ENCODE measurements at regions not wholly inside any gene's neighbourhood (a gene's known extent, or its start where the extent isn't known, plus 50 kb on each side); places are given as distances from the start of the nearest gene placed in this dataset.

DNA sequence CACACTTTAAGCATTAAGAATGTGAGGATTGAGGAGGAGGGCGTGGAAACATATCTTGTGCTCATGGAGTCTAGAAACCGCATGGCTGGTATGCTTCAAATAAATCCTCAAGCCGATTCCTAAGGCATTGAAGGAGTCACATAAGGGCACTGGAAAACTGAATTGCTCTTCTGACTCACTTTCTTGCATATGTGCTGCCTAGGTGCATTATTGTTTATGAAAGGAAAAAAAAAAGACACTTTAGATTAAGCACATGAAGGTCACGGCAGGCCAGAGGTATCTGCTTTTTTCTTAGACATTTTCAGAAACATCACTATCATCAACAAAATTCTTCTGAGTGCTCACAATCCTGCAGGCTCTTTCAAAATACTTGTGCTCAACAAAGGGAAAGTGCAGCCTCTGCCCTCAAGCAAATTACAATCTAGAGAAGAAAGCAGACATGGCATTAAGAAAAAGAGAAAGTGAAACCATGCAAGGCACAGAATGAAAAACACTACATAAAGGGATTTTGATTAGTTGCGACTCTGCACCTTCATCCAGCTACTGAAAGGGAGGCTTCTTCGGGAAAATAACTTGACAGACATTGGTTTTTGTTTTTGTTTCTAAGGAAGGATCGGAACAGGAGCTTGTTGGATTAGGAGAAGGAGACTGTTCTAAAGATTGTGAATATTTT is 2117.6 kb downstream of the MAT2B start:
- DNase-seq = no peak

DNA sequence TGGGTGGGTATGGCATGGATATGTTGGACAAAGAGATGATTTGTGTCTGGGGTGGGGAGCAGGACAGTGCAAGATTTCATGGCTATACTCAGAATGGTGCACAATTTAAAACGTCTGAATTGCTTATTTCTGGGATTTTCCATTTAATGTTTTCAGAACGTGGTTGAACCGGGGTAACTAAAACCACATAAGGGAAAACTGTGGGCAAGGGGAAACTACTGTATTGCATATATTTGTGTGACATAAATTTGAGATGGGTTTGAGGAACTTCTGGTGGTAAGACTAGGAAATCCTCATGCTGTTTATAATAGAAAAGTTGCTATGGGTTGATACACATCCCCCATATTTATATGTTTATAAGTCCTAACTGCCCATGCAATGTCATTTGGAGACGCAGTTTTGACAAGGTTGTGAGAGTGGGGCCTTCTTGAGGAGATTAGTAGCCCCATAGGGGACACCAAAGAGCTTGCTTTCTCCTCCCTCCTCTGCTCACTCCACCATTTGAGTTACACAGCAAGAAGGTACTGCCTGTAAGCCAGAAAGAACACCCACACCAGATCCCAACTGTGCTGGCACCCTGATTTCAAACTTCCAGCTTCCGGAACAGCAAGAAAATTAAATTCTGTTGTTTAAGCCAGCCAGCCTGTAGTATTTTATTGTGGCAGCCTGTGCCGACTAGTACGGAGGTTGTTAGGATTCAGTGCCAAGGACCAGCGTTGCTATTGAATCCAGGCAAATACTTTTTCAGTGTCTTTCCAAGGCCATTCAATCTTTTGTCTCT is 2118.9 kb downstream of the MAT2B start:
- DNase-seq = no peak

DNA sequence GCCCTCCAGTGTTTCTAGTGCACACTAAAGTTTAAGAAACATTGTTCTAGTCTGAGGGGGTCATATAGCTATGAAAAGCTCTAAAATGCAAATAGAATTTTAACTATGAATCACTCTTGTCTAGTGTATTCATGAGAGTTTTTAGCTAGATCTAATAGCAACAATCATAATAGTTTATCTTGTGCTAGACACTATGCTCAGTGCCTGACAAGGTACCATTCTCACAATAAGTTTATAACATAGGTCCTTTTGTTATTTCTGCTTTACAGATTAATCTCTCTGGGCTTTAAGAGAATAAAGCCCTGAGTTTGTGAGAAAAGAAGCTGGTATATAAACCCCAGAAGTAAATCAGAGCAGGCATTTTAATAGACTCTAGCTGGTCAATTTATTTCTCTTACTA is 2120.7 kb downstream of the MAT2B start:
- DNase-seq = no peak

DNA sequence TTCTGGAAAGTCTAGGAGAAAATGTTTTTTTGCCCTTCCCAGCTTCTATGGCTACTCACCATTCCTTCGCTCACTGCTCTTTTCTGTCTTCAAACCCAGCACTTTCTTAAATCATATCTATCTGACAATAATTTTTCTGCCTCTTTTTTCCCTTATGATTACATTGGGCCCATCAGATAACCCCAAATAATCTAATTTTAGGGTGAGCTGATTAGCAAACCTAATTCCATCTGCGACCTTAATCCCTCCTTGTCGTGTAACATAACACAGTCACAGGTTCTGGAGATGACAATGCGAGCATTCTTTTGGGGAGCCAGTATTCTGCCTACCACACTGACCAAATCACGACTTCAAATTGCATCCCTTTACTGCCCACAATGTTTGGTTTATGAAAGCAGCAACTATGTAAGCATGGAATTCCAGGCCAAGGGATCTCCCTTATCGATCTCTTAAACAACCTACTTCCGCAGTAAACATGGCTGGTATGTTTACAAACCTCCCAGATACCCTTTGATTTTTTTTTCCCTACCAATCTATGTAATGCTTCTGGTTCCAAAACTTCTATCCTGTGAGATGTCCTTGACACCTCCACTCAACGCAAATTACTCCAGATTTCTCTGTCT is 2122.2 kb downstream of the MAT2B start:
- no peak for DNase-seq

DNA sequence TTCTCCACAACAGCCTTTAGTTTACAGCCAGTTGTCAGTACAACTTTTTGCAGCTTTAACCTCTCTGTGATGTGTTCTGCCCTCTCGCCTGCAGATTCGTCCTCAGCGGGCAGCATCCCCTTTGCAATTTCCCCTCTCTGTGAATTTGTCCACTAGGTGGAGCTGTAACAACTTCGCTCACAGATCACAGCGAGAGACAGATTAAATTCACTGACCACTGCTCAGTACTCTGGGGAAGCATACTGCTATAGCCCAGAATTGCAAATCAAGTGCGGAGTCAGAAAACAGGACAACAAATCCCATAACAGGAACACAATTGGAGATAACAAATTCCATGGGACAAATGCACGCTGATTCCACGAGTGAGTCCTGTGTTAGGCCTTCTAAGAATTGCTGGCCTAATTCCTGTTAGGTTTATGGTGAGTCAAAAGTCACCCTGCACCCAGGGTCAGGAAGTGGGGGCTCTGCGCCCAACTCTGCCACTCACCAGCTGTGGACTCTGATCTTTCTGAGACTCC is 2124.9 kb downstream of the MAT2B start:
- DNase-seq = no peak

DNA sequence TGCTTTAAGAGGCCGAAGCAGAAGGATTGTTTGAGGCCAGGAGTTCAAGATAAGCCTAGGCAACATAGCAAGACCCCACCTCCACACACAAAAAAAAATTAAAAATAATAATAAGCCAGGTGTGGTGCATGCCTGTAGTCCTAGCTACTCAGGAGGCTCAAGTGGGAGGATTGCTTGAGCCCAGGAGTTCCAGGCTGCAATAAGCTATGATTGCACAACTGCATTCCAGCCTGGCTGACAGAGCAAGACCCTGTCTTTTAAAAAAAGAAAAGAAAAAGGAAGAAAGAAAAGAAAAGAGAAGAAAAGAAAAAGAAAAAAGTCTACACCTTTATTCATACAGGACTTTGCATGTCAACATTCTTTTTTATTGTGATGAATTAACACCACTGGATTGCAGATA is 2125.8 kb downstream of the MAT2B start:
- DNase-seq = no peak

DNA sequence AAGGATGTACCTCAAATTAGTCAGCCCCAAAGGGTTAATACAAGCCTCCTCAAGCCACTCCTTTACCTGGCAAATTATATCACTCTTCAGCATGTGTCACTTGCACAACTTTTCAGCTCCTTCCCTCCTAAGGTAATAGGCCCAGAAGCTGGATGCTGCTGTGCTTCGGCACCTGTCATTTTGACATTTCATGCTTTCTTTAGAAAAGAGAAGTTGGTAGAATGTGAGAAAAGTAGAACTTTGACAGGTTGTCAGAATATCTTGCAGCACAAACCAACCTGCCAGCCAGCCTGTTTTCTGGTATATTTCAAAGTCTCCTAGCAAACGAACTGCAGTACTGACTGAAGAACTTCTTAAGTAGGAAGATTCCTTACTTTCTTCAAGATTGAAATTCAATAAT is 2136.9 kb downstream of the MAT2B start:
- no peak for DNase-seq

DNA sequence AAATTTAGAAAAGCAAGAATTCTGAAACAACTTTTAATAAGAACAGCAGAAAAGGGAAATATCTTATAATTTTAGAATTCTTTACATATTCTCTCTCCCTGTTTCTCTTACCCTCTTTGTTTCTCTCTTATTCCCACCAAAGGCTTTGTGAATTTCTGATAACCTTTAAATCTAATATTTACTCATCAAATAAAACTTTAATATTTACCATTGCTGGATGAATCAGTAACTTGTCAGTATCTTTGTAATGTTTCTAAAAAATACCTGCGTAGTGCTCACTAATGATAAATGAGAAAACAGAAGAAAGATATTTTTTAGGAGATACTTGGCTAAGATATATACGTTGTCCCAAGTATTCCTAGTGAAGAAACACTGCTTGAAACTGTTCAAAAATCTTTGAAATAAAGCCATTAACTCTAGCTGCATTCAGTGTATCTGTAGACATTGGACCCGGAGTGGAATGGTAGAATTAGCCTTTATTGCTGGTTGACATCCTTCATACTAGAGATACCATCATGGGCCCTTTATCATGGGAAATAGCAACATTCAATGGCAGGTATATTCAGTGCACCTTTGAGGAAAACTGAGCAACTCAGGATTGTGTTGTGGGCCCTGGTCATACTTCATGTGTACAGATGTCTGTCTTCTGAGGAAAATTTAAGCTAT is 2160.4 kb downstream of the MAT2B start:
- DNase-seq = no peak

DNA sequence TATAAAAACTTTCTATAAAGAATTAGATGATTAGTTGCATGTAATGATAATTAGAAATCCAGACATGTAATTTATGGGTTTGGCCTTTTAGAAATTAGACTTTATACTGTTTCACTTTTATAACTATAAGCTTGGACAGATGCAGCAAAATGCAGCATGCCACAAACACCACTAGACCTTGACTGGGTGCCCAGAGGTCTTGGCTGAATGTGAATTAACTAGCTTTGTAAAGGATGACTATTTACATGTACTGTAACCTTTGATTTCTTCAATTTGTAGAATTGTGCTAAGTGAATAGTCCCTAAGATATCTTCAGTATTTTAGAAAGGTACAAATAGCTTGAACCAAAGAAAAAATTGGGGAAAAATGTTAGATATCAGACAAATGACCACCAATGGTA is 2168.1 kb downstream of the MAT2B start:
- no peak for DNase-seq

DNA sequence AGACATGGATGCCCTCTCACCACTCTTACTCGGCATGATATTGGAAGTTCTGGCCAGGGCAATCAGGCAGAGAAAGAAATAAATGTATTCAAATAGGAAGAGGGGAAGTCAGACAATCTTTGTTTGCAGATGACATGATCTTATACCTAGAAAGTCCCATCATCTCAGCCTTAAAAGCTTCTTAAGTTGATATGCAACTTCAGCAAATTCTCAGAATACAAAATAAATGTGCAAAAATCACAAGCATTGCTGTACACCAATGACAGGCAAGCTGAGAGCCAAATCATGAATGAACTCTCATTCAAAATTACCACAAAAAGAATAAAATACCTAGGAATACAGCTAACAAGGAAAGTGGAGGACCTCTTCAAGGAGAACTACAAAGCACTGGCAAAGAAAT is 2190.4 kb downstream of the MAT2B start:
- DNase-seq = no peak

DNA sequence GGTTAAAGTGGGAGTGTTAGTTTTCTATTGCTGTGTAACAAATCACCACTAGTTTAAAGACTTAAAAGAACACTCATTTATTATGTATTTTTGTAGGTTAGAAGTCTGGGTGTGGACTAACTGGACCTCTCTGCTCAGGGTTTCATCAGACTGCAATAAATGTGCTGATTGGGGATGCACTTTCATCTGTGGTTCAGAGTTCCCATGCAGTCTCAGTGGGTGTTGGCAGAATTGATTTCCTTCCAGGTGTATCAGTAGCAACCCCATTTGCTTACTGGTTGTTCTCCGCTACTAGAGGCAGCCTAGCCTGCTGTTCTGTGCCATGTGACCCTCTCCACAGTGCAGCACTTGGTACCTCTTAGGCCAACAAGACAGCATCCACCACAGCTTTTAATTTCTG is 2200.5 kb downstream of the MAT2B start:
- no peak for DNase-seq

DNA sequence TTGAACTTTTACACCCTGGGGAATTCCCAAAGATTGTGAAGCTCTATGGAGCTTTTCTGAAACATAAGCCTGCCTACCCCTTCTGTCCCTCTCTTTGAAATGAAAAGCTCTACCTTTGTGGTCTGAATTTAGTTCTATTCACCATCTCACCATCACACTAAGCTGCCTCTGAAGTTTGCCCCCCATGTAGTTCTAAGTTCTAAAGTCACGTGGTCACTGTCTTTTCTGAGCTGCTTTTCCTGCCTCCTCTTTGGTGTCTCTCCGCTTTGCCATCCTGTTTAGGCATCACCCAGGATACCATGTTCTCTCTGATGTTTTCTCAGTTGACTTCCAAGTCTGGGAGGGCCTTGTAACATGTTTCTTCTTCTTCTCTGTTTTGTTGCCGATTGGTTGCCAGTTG is 2206.6 kb downstream of the MAT2B start:
- DNase-seq = no peak

DNA sequence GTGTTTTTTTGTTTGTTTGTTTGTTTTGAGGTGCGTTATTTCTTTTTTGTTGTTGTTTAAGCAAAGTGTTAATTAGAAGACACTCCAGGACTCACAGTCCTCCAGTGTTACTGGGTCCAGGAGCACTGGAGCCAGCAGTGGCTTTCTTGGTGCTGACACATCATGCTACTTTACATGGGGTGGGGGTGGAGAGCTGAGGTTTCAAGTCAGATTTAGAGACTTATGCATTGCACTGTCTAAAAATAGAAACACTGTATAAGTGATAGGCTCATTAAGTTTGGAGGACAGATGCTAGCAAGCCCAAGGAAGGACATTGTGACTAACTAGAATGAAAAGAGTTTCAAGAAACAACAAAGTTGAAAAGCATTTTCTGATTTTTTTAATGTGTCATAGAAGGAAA is 2209.2 kb downstream of the MAT2B start:
- DNase-seq = no peak

DNA sequence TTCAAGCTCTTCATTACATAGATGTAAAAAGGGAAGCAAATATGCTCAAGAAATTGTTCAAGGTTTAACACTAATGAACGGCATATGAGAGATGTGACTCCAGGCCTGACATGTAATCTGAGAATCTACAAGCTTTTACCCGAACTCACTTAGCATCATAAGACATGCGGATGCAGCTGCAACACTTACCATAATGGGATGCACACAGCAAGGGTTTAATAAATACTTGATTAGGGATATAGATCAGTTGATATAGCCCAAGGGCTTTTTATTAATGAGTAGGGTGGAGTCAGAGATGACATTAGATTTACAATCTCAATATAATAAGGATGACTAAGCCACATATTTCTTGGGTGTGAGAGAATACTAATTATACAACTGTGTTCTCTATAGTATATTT is 2215.5 kb downstream of the MAT2B start:
- no peak for DNase-seq

DNA sequence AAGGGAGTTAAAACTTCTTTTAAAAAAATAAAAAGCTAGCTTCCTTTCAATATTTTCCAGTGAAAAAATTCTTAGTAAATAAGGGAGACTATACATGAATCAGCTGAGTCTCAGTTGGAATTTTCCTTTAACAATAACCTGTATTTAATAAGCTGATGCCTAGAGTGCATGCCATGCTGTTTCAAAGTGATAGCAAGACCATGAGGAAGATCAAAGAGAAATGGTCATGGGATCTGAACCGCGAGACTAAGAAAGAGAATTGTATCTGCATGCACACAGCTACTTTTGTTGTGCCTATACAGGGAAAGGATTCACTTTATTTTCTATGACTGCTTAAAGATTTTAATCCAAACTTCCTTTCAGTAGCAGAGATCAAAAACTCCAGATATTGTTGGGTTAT is 2217.0 kb downstream of the MAT2B start:
- no peak for DNase-seq

DNA sequence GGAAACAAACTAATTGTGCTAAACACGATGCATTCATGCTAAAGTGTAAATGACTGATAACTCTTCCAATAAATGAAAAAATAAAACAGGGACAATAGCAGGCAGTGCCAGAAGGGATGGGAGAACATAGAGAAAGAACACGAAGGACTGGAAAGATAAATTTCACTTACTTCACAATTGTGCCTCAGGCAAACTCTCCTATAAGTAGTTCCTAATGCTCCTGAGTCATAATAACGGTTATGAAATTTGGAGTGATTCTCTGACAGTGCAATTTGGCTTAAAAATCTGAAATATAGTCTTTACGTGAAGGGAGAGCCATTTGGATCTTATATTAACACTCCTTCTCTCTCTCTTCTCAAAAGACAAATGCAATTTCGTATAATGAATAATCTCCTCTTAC is 2218.5 kb downstream of the MAT2B start:
- DNase-seq = no peak

DNA sequence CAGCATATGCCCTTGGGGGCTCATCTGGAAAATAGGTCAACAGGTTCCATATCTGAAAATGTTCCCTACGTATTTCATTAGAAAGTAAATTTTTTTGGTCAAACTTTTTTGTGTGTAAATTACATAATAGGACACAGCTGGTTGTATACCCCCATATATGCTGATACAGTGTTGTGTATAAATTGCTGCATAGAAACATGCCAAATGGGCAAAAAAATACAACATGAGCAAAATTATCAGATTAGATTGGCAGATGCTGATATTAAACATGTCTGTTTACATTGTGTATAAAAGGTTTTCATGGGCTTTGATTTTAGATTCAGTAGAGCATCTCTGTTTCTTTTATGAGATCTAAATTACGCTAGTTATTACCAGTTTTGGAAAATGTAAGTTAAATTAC is 2223.0 kb downstream of the MAT2B start:
- no peak for DNase-seq

DNA sequence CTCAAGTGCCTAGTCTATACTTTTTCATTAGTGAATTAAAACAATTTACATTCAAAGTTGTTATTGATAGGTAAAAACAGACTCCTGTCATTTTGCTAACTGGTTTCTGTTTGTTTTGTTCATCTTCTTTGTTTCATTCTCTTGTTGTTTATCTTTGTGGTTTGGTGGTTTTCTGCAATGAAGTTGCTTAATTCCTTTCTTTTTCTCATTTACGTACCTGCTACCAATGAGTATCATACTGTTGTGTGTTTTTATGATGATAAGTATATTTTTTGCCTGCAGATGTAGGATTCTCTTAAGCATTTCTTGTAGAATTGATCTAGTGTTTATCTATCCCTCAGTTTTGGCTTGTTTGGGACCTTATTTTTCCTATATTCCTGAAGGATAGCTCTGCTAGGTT is 2230.0 kb downstream of the MAT2B start:
- DNase-seq = no peak

DNA sequence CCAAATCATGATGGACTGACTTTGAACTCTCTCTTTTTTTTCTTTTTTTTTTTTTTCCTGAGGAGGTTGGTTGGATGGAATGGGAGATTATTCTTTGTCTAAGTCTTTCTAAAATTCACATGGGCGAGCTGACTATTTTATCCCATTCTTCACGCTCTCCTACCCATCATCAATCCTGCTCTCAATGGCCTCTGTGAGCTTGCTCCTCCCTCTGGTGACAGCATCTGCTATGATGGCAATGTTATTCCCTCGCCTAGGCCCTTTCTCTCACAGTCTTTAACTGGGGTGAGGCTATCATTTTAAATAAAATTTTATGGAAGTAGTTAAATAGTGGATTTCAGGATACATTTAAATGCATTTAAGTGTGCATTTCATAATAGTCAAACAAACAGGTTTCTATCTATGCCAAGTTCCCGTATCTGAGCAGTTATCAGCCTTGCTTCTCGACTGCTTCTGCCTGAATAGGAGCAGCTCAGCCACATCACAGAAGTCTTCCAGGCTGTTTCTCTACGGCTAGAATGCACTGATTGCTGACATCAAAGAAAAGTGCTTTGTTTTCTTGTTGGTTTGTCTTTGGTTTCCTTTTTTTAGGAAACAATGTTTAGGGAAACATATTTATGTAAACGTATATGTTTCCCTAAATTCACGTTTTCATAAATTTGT is 2233.8 kb downstream of the MAT2B start:
- no peak for DNase-seq

DNA sequence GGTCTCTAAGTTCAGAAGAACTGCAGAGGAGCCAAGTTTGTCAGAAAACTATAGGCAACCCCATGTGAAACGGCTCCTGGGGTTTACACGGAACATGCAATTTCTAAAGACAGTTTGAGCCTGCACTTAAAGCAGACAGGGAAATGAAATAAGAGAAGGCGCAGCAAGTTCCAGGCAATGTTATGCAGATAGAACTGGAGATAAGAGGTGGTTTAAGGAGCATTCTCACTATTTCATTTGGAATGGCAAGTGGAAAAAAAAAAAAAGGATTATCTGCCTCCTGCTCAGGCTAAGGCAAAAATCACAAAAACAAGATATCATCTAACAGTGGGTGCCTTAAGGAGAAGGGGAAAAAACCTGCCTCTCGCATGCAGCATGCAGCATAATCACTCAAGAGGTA is 2252.4 kb downstream of the MAT2B start:
- DNase-seq = no peak

DNA sequence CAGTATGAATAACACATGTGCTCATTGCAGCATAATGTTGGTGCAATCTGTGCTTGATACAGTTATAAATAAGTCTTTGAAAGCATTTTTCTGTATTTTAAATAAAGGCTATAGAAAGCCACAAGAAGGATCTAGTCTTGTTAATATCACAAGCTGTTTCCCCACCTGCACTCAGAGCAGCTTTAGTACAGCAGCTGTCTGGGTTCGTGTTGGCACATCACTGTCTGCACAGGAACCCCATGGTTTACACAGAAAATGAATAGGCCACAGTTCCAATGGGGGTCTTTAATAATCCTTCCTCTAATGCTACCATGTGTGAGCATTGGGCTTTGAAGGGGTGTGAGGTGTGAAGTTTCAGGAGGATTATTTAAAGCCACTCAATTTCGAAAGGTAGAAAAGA is 2269.7 kb downstream of the MAT2B start:
- DNase-seq = no peak

DNA sequence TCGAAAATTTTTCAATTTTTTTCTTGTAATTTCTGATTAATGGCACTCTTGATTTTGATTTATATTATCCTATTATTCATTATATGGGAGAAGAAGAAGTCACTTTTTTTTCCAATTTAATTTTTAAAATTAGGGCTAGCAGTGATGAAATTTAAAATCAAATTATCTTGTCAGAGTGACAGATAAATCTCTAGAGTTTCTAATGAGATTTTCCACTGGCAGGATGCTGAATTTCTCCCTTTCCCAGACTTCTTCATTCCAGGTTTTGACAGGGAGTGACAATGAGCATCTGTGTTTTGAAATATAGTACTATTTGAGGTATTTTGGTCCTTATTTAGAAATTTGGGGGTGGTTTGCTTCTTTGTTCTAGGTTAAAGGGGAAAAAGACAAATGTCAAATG is 2274.1 kb downstream of the MAT2B start:
- DNase-seq = no peak

DNA sequence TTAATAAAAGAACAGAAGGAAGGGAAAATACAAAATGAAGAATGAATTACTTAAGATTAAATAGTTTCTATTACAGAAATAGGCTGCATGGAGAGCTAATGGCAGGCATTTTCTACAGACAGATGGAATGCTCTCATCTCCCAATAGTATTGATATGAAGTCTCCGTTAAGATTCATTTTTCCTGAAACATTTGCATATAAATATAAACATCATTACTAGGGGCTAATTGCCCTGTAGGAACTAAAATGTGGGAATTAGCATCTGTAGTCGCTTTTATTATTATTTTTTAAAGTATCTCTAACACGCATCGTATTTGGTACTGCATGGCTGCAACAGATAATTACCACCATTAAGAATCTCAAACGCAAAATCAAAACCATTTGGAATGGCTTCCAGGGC is 2275.5 kb downstream of the MAT2B start:
- DNase-seq = no peak
